ENCODE measurements at regions not wholly inside any gene's neighbourhood (a gene's known extent, or its start where the extent isn't known, plus 50 kb on each side); places are given as distances from the start of the nearest gene placed in this dataset.

DNA sequence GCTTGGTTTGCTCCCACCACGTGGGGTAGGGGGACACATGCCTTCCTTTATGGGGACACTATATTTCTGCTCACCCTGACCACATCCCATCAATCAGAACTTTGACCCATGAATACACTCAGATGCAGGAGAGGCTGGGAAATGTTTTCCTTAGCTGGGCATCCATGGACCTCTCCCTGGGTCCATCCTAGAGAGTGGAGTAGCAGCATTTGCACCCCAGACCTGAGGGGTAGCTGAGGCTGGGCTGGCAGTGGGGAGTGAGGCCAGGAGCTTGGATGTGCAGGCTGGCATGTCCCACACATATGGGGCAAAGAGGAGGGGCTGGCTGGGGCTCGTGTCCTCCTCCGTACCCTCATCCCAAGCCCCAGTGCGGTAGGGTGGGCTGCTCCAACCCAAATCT lies 152.8 kb downstream of the TM9SF2 start:
- H3K4me3 ChIP-seq (ENCODE audit: control insufficient read depth, low read depth, low read length) = no peak overlapping the region
- TF ChIP-seq, protein P1, sequence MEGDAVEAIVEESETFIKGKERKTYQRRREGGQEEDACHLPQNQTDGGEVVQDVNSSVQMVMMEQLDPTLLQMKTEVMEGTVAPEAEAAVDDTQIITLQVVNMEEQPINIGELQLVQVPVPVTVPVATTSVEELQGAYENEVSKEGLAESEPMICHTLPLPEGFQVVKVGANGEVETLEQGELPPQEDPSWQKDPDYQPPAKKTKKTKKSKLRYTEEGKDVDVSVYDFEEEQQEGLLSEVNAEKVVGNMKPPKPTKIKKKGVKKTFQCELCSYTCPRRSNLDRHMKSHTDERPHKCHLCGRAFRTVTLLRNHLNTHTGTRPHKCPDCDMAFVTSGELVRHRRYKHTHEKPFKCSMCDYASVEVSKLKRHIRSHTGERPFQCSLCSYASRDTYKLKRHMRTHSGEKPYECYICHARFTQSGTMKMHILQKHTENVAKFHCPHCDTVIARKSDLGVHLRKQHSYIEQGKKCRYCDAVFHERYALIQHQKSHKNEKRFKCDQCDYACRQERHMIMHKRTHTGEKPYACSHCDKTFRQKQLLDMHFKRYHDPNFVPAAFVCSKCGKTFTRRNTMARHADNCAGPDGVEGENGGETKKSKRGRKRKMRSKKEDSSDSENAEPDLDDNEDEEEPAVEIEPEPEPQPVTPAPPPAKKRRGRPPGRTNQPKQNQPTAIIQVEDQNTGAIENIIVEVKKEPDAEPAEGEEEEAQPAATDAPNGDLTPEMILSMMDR (IDR thresholded peaks at IDR 0.05; ENCODE audit: control insufficient read depth, insufficient read depth, low read depth, low read length, missing control alignments) = no peak
- no peak for DNase-seq (ENCODE audit: low read depth)

DNA sequence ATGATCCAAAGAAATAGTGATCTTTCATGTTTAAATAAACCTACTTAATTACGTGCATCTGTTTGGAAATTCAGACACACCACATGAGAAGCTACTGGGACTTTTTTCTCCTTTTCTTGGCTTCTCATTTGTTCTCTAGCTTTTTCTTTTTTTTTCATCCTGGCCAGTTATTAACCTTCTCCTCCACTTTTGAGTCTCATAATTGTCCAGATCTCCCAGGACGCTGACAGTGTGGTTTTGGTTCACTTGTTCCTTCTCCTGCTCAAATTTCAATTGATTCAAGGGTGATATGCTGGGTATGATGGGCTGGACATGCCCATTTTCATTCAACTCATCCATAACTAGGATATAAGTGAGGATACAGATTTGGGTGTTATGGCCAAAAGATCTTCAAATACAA lies 152.3 kb downstream of the TM9SF2 start:
- DNase-seq (ENCODE audit: low read depth) = no peak
- TF ChIP-seq, protein P1 (IDR thresholded peaks at IDR 0.05; ENCODE audit: control insufficient read depth, insufficient read depth, low read depth, low read length, missing control alignments) = no peak
- no peak overlapping the region for H3K4me3 ChIP-seq (ENCODE audit: control insufficient read depth, low read depth, low read length)

DNA sequence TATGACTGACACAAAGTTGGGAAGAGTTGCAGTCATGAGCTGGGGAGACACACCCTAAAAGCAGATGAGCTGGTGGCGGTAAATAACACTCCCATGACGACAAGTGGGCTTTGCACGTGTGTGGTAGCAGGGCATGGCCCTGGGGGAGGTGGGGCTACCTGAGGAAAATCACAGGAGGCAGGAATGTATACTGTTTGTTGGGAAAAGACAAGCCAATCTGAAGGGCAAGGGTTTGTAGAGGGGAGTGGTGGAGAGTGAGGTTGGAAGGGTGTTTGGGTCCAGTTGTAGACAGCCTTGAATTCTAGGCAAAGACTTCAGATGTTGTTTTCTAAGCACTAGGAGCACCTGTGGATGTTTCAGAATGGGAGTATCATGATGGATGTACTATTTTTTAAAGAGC lies 151.6 kb downstream of the TM9SF2 start:
- no peak overlapping the region for H3K4me3 ChIP-seq (ENCODE audit: control insufficient read depth, low read depth, low read length)
- no peak for DNase-seq (ENCODE audit: low read depth)
- TF ChIP-seq, protein P1 (IDR thresholded peaks at IDR 0.05; ENCODE audit: control insufficient read depth, insufficient read depth, low read depth, low read length, missing control alignments) = no peak

DNA sequence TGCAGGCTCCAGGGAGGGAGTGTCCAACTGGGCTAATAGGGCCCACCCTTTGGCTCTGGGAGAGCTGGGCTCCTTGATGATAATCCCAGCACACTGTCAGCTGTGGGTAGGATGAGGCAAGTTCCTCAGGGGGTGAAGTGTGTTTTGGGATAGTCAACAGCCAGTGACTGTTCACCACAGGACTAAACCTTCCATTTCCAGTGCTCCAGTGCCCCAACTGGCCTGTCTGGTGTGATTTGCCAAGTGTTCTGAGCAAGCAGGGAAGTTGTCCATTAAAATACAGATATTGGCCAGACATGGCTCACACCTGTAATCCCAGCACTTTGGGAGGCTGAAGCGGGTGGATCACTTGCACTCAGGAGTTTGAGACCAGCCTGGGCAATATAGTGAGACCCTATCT lies 150.9 kb downstream of the TM9SF2 start:
- TF ChIP-seq, protein P1 (IDR thresholded peaks at IDR 0.05; ENCODE audit: control insufficient read depth, insufficient read depth, low read depth, low read length, missing control alignments) = no peak
- DNase-seq (ENCODE audit: low read depth) = no peak
- no peak overlapping the region for H3K4me3 ChIP-seq (ENCODE audit: control insufficient read depth, low read depth, low read length)

DNA sequence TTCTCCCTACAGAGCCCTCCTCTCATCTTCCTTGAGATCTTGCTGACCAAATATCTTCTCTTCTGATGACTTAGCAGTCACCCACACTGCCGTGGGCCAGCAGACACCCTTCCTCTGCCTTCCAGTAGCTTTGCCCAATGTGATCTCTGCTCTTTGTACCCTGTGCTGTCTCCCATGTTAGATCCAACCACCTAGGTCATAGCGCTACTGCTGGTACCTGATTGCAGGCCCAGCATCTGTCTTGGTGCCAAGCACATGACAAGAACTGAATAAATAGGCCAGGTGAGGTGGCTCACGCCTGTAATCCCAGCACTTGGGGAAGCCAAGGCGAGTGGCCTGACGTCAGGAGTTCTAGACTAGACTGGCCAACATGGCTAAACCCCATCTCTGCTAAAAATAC lies 149.7 kb downstream of the TM9SF2 start:
- no peak for DNase-seq (ENCODE audit: low read depth)
- H3K4me3 ChIP-seq (ENCODE audit: control insufficient read depth, low read depth, low read length) = no peak overlapping the region
- TF ChIP-seq, protein P1 (IDR thresholded peaks at IDR 0.05; ENCODE audit: control insufficient read depth, insufficient read depth, low read depth, low read length, missing control alignments) = no peak

DNA sequence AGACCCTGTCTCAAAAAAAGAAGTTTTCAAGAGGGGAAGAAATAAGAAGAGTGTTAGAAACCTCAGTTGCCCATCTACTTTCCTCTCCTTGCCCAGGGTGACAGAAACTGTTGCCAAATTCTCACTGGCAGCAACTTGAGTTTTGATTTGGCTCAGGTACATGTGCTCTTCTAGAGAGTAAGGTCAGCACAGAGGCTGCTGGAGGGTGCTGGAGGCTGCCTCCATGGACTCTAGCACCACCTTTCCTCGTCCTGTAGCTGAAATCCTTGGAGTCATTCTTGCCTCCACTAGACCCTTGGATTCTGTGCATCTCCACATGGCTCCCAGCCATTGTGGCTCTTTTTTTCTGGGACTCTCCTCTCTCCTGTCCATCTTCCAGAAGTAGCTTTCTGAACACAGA lies 149.1 kb downstream of the TM9SF2 start:
- H3K4me3 ChIP-seq (ENCODE audit: control insufficient read depth, low read depth, low read length) = no peak overlapping the region
- TF ChIP-seq, protein P1 (IDR thresholded peaks at IDR 0.05; ENCODE audit: control insufficient read depth, insufficient read depth, low read depth, low read length, missing control alignments) = no peak
- DNase-seq (ENCODE audit: low read depth) = no peak

DNA sequence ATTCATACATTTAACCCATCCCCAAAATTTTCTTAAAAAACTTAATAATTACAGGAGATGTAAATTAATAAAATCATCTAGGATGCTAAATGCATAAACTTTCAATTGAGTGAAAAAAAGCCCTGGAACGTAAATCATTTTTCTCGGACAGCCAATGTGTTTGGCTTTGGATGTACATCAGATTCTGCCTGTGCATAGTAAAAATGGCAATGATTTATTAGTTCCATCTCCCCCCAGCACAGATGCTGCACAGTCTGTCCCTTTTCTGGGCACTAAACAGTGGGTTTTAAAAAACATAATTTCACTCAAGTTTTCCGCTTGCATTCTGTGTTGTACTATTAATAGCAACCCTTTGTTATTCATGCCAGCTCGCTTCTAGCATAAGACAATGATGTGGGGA lies 147.7 kb downstream of the TM9SF2 start:
- TF ChIP-seq, protein P1 (IDR thresholded peaks at IDR 0.05; ENCODE audit: control insufficient read depth, insufficient read depth, low read depth, low read length, missing control alignments) = no peak
- no peak for DNase-seq (ENCODE audit: low read depth)

More for the DNA sequence above, 147.7 kb downstream of the TM9SF2 start:
- H3K4me3 ChIP-seq (ENCODE audit: control insufficient read depth, low read depth, low read length) = no peak overlapping the region
